OCI-LY7 (cell line): ENCODE measurements at regions not wholly inside any gene's neighbourhood (a gene's known extent, or its start where the extent isn't known, plus 50 kb on each side); places are given as distances from the start of the nearest gene placed in this dataset.

ENCODE experiments used
- BruUV-seq: library from RNA; stranded (reverse); fragments of 400-500 nt; replicated peaks from 2 replicates; lab custom pipeline; 2021; lab: Mats Ljungman, UMichigan
- CTCF ChIA-PET: fragments of 300-600 bp; sonication (Branson Sonifier 250); formaldehyde crosslinking; loops from one replicate; lab custom pipeline; 2022; ENCODE audit warnings: antibody characterized with exemption; ENCODE audit not compliant: unreplicated experiment; lab: Charles Lee
- POLR2A ChIA-PET: fragments of 300-600 bp; sonication (Branson Sonifier 250); formaldehyde crosslinking; loops from one replicate; lab custom pipeline; 2022; ENCODE audit warnings: antibody characterized with exemption; lab: Charles Lee
- DNase-seq: peaks from one replicate; pipeline ENCODE4 v3.0.0-alpha.2; 2015; ENCODE audit warnings: low spot score
- H2AFZ ChIP-seq: fragments of 200-600 bp; sonication (generic), shearing (Covaris generic); 2 replicates; pipeline ENCODE4 v1.6.1; 2014; ENCODE audit warnings: mild to moderate bottlenecking, antibody characterized with exemption, low read length, moderate library complexity
- H3K27ac ChIP-seq: fragments of 200-600 bp; sonication (generic); 2 replicates; pipeline ENCODE4 v1.5.1; 2014; ENCODE audit warnings: mixed run types, low read depth, mild to moderate bottlenecking, moderate library complexity, low read length, inconsistent platforms; ENCODE audit not compliant: poor library complexity, severe bottlenecking
- H3K36me3 ChIP-seq: fragments of 200-600 bp; sonication (generic); 2 replicates; pipeline ENCODE4 v1.6.1; 2014; ENCODE audit warnings: mild to moderate bottlenecking, antibody characterized with exemption, low read length, moderate library complexity, mixed read lengths; ENCODE audit not compliant: insufficient read depth
- H3K4me1 ChIP-seq: fragments of 200-600 bp; sonication (generic); 2 replicates; pipeline ENCODE4 v1.5.1; 2014; ENCODE audit warnings: mild to moderate bottlenecking, low read length; ENCODE audit not compliant: insufficient read depth, poor library complexity, severe bottlenecking
- H3K4me2 ChIP-seq: fragments of 200-600 bp; sonication (generic); 2 replicates; pipeline ENCODE4 v1.6.1; 2014; ENCODE audit warnings: mild to moderate bottlenecking, low read length
- H3K4me3 ChIP-seq: fragments of 200-600 bp; sonication (generic); 2 replicates; pipeline ENCODE4 v1.5.1; 2014; ENCODE audit warnings: mild to moderate bottlenecking, low read depth, low read length; ENCODE audit not compliant: poor library complexity, severe bottlenecking
- H3K79me2 ChIP-seq: fragments of 200-600 bp; sonication (generic); 2 replicates; pipeline ENCODE4 v1.6.1; 2016; ENCODE audit warnings: low read depth, mild to moderate bottlenecking, low read length, moderate library complexity, mixed read lengths; ENCODE audit not compliant: insufficient read depth
- H3K9me2 ChIP-seq: fragments of 200-600 bp; sonication (generic); 2 replicates; pipeline ENCODE4 v1.6.1; 2016; ENCODE audit warnings: mild to moderate bottlenecking, low read length, mixed read lengths; ENCODE audit not compliant: insufficient read depth
- H3K9me3 ChIP-seq: fragments of 200-600 bp; sonication (generic); 2 replicates; pipeline ENCODE4 v1.6.1; 2014; ENCODE audit warnings: mild to moderate bottlenecking, mixed run types, low read length, mixed read lengths
- H4K20me1 ChIP-seq: fragments of 200-600 bp; sonication (generic); 2 replicates; pipeline ENCODE4 v1.6.1; 2014; ENCODE audit warnings: mild to moderate bottlenecking, antibody characterized with exemption, low read length, moderate library complexity, mixed read lengths; ENCODE audit not compliant: insufficient read depth
- EZH2phosphoT487 ChIP-seq: fragments of 200-600 bp; sonication (generic); IDR thresholded peaks from 2 replicates; pipeline ENCODE4 v1.6.1; 2018; ENCODE audit warnings: low read depth, borderline replicate concordance, mild to moderate bottlenecking, mixed run types, antibody characterized with exemption, low read length, moderate library complexity, mixed read lengths
- intact Hi-C: fragments of 100-400 bp; cut with micrococcal nuclease; formaldehyde crosslinking; loops from one replicate; pipeline ENCODE4 v1.10.0; 2022; ENCODE audit not compliant: unreplicated experiment
- TF ChIP-seq, protein P1 (sequence below): fragments of 200-600 bp; sonication (generic); conservative IDR thresholded peaks from 2 replicates; pipeline ENCODE4 v1.5.1; 2014; ENCODE audit warnings: mild to moderate bottlenecking, antibody characterized with exemption, low read length, moderate library complexity, mixed read lengths

DNA sequence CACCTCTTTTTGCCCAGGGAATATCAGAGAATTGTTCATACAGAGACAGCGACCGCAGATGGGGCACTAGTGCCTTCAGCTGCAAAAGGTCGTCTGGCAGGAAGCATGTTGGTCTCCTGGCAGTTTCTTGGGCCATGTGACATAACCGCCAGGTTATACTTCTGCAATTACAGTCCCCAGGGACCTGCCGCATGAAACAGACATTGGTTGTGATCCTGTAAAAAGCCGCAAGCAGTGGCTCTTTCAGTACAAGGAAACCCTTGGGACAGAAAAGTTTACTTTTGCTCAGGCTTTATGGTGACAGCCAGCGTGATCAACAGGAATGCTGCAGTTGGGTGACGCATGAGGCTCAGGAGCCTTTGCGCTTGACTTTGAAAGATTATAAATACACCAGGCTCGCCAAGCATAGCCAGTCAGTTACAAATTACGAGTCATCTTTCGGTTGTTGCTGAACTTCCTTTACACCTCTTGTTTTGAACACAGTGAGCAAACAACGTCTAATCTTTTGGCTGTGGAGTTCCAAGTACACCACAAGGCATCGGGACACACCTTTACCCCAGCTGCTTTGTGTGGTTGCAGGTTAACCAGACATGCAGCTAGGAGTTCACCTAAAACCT is 50.5 kb upstream of the UBE2L5 start:
- peak; percentile 100 for DNase-seq
- no peak overlapping the region for H2AFZ ChIP-seq
- H3K4me1 ChIP-seq, result peaks cover 65% of the 10 kb centered on the region
- CTCF ChIA-PET, result interaction anchor here (1.4 kb wide), 1 partner anchor 74 kb away, joined by 5 read pairs; no protein-coding TSS in a partner anchor
- TSS peak; percentile 89 for BruUV-seq
- POLR2A ChIA-PET, result interaction anchor here (0.6 to 8.8 kb wide), 27 partner anchors 9 to 239 kb away, joined by 3 to 214 read pairs (median 6); partner anchors contain the start of genes HMGB1 and UBE2L5
- H3K9me3 ChIP-seq, result no peaks in the 10 kb centered on the region
- H3K36me3 ChIP-seq, result peaks cover 69% of the 10 kb centered on the region
- intact Hi-C loops, result loop anchor here (1.0 to 5.0 kb wide), 8 partner anchors 16 to 366 kb away; partner anchors contain the start of genes ALOX5AP and USPL1
- H4K20me1 ChIP-seq, result no peaks in the 10 kb centered on the region
- H3K9me2 ChIP-seq, result no peaks in the 10 kb centered on the region
- H3K4me3 ChIP-seq, result peak overlapping the region; percentile 80
- H3K79me2 ChIP-seq, result peaks cover 64% of the 10 kb centered on the region
- peak overlapping the region; percentile 97 for H3K27ac ChIP-seq
- TF ChIP-seq, protein P1, sequence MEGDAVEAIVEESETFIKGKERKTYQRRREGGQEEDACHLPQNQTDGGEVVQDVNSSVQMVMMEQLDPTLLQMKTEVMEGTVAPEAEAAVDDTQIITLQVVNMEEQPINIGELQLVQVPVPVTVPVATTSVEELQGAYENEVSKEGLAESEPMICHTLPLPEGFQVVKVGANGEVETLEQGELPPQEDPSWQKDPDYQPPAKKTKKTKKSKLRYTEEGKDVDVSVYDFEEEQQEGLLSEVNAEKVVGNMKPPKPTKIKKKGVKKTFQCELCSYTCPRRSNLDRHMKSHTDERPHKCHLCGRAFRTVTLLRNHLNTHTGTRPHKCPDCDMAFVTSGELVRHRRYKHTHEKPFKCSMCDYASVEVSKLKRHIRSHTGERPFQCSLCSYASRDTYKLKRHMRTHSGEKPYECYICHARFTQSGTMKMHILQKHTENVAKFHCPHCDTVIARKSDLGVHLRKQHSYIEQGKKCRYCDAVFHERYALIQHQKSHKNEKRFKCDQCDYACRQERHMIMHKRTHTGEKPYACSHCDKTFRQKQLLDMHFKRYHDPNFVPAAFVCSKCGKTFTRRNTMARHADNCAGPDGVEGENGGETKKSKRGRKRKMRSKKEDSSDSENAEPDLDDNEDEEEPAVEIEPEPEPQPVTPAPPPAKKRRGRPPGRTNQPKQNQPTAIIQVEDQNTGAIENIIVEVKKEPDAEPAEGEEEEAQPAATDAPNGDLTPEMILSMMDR, result peak; percentile 57
- TF ChIP-seq EZH2phosphoT487, result no peak
- H3K4me2 ChIP-seq, result peak overlapping the region; percentile 100
